ENCODE measurements at regions not wholly inside any gene's neighbourhood (a gene's known extent, or its start where the extent isn't known, plus 50 kb on each side); places are given as distances from the start of the nearest gene placed in this dataset.

DNA sequence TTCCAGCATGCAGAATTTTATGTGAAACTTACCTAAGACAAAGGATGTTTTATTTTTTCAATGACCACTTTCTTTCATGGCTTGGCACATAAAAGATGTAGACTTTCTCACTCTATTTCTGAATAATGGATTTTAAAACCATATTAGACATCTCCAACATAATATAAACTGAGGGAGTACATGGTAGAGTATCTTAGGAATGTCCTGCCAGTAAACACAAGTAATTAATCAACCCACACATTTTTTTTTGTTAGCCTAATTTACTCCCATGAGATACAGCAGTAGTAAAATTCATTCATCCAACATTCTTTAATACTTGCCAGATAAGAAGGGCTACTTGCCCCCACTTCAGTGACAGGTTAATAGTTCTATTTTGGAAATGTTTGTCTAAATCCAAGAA, 235.4 kb upstream of the ADAMTS5 start:
- Histone ChIP-seq H4K20me1 (ENCODE audit: insufficient read depth, low read length) (no peaks in the 10 kb centered on the region), H3K9me3 (ENCODE audit: low read depth, low read length) (no peaks in the 10 kb centered on the region), H3K79me2 (ENCODE audit: insufficient read depth, low read length) (no peaks in the 10 kb centered on the region), H2AFZ (ENCODE audit: low read length) (no peak overlapping the region), H3K4me2 (ENCODE audit: insufficient read depth, low read length) (no peak overlapping the region), H3K36me3 (ENCODE audit: insufficient read depth, low read length) (no peaks in the 10 kb centered on the region), H3K27me3 (ENCODE audit: insufficient read depth, low read length) (no peaks in the 10 kb centered on the region), H3K4me1 (ENCODE audit: insufficient read depth, low read length) (peaks cover 19% of the 10 kb centered on the region), H3K27ac (ENCODE audit: low read depth, low read length) (no peak overlapping the region), H3K4me3 (ENCODE audit: insufficient read depth, low read length) (no peak overlapping the region)
- no peak for DNase-seq (ENCODE audit: insufficient read length, low spot score, missing footprints)
- TF ChIP-seq, protein P1, sequence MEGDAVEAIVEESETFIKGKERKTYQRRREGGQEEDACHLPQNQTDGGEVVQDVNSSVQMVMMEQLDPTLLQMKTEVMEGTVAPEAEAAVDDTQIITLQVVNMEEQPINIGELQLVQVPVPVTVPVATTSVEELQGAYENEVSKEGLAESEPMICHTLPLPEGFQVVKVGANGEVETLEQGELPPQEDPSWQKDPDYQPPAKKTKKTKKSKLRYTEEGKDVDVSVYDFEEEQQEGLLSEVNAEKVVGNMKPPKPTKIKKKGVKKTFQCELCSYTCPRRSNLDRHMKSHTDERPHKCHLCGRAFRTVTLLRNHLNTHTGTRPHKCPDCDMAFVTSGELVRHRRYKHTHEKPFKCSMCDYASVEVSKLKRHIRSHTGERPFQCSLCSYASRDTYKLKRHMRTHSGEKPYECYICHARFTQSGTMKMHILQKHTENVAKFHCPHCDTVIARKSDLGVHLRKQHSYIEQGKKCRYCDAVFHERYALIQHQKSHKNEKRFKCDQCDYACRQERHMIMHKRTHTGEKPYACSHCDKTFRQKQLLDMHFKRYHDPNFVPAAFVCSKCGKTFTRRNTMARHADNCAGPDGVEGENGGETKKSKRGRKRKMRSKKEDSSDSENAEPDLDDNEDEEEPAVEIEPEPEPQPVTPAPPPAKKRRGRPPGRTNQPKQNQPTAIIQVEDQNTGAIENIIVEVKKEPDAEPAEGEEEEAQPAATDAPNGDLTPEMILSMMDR (IDR thresholded peaks at IDR 0.05; ENCODE audit: extremely low read depth, low read depth, low read length) = no peak

DNA sequence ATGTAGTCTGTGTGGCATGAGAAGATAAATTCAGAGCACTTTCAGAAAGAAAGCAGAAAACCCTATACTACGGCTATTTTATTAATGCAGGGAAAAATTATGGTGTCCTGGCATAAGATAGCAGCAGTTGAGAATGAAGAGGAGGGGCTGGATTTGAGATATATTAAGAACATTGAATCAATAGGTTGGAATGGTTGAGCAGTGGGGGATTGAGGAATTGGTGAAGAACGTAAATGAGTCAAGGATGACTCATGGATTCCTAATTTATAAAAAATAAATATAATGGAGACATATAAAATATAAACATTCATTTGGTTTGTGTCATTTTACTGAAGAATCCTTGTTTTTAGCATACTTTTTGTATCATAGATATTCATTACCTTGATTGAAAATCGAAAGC, 234.3 kb upstream of the ADAMTS5 start:
- no peak overlapping the region for H3K4me3 ChIP-seq (ENCODE audit: insufficient read depth, low read length)
- no peaks in the 10 kb centered on the region for H3K36me3 ChIP-seq (ENCODE audit: insufficient read depth, low read length)
- no peaks in the 10 kb centered on the region for H3K9me3 ChIP-seq (ENCODE audit: low read depth, low read length)
- no peaks in the 10 kb centered on the region for H3K79me2 ChIP-seq (ENCODE audit: insufficient read depth, low read length)
- H3K27ac ChIP-seq (ENCODE audit: low read depth, low read length) = no peak overlapping the region
- no peak for DNase-seq (ENCODE audit: insufficient read length, low spot score, missing footprints)
- H3K4me2 ChIP-seq (ENCODE audit: insufficient read depth, low read length) = peak overlapping the region; percentile 14
- H4K20me1 ChIP-seq (ENCODE audit: insufficient read depth, low read length) = no peaks in the 10 kb centered on the region
- H2AFZ ChIP-seq (ENCODE audit: low read length) = no peak overlapping the region
- no peaks in the 10 kb centered on the region for H3K27me3 ChIP-seq (ENCODE audit: insufficient read depth, low read length)
- H3K4me1 ChIP-seq (ENCODE audit: insufficient read depth, low read length) = peaks cover 11% of the 10 kb centered on the region
- TF ChIP-seq, protein P1 (IDR thresholded peaks at IDR 0.05; ENCODE audit: extremely low read depth, low read depth, low read length) = no peak

DNA sequence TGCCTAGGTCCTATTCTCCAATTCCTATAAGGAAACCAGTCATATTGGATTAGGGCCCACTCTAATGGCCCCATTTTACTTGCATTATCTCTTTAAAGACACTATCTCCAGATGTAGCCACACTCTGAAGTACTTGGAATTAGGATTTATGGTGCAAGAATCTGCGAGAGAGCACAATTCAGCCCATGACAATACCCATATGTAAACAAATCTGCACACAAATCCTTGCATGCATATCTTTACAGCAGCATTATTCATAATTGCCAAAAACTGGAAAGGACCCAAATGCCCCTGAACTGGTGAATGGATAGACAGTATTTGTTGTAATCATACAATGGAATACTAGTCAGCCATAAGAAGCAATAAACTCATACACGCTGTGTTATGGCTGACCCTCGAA, 229.8 kb upstream of the ADAMTS5 start:
- DNase-seq (ENCODE audit: insufficient read length, low spot score, missing footprints) = no peak
- no peaks in the 10 kb centered on the region for H3K36me3 ChIP-seq (ENCODE audit: insufficient read depth, low read length)
- TF ChIP-seq, protein P1 (IDR thresholded peaks at IDR 0.05; ENCODE audit: extremely low read depth, low read depth, low read length) = no peak
- H3K27me3 ChIP-seq (ENCODE audit: insufficient read depth, low read length) = no peaks in the 10 kb centered on the region
- H3K27ac ChIP-seq (ENCODE audit: low read depth, low read length) = no peak overlapping the region
- no peaks in the 10 kb centered on the region for H3K79me2 ChIP-seq (ENCODE audit: insufficient read depth, low read length)
- no peak overlapping the region for H3K4me3 ChIP-seq (ENCODE audit: insufficient read depth, low read length)
- H2AFZ ChIP-seq (ENCODE audit: low read length) = no peak overlapping the region
- H4K20me1 ChIP-seq (ENCODE audit: insufficient read depth, low read length) = no peaks in the 10 kb centered on the region
- peaks cover 6% of the 10 kb centered on the region for H3K4me1 ChIP-seq (ENCODE audit: insufficient read depth, low read length)
- no peaks in the 10 kb centered on the region for H3K9me3 ChIP-seq (ENCODE audit: low read depth, low read length)
- no peak overlapping the region for H3K4me2 ChIP-seq (ENCODE audit: insufficient read depth, low read length)

DNA sequence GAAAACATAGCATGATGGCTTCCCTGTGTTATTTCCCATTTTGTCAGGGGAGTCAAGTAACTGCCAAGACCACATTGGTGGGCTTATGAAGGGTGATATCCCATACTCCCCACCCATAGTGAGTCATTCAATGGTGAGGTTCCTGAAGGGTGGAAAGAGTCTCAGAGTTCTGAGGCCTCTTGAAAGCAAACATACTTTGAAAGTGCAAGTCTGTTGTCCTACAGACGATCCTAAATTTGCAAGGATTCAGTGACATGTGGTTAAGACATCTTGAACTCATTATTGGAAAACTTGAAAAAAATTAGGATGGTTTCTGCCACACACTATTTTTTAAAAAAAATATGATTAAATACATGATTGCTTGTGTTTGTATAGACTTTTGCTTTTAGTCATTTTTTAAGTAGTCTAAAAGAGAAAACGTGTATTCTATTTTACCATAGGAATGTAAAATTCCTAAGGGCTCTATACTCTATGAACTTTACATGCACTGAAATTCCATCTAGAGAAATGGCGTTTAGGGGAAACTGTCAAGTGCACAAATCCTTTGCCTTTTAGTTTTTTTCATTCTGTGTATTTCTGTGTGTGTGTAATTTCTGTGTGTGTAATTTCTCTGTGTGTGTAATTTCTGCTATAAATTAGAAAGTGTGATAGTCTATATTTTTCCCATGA, 225.5 kb upstream of the ADAMTS5 start:
- no peaks in the 10 kb centered on the region for H3K27me3 ChIP-seq (ENCODE audit: insufficient read depth, low read length)
- no peaks in the 10 kb centered on the region for H4K20me1 ChIP-seq (ENCODE audit: insufficient read depth, low read length)
- no peak overlapping the region for H3K4me3 ChIP-seq (ENCODE audit: insufficient read depth, low read length)
- H2AFZ ChIP-seq (ENCODE audit: low read length) = peak overlapping the region; percentile 16
- peaks cover 9% of the 10 kb centered on the region for H3K4me1 ChIP-seq (ENCODE audit: insufficient read depth, low read length)
- no peaks in the 10 kb centered on the region for H3K79me2 ChIP-seq (ENCODE audit: insufficient read depth, low read length)
- H3K9me3 ChIP-seq (ENCODE audit: low read depth, low read length) = no peaks in the 10 kb centered on the region
- H3K27ac ChIP-seq (ENCODE audit: low read depth, low read length) = no peak overlapping the region
- H3K4me2 ChIP-seq (ENCODE audit: insufficient read depth, low read length) = no peak overlapping the region
- no peaks in the 10 kb centered on the region for H3K36me3 ChIP-seq (ENCODE audit: insufficient read depth, low read length)
- DNase-seq (ENCODE audit: insufficient read length, low spot score, missing footprints) = no peak
- TF ChIP-seq, protein P1 (IDR thresholded peaks at IDR 0.05; ENCODE audit: extremely low read depth, low read depth, low read length) = no peak

Measured in osteoblast (primary cell).